WTC11 (cell line): ENCODE measurements at regions not wholly inside any gene's neighbourhood (a gene's known extent, or its start where the extent isn't known, plus 50 kb on each side); places are given as distances from the start of the nearest gene placed in this dataset.
A peak's percentile ranks its signal among the peaks of the same experiment; 100 is the strongest.
"Not testable (repeated sequence)": the region's sequence is repeated elsewhere in the genome, so short reads cannot be mapped to it uniquely, and the experiment has no call there.

Source experiments
- ATAC-seq: fragments of 200-7000 bp; cut with Tn5 transposase; 2 replicates; pipeline ENCODE4 v1.10.0; 2021; ENCODE audit warnings: mild to moderate bottlenecking, moderate library complexity
- CTCF ChIA-PET: fragments of 300-600 bp; sonication (Branson Sonifier 250); formaldehyde crosslinking; loops from one replicate; lab custom pipeline; 2021; ENCODE audit warnings: antibody characterized with exemption; lab: Charles Lee
- POLR2A ChIA-PET: fragments of 350-600 bp; sonication (Branson Sonifier 250); formaldehyde crosslinking; loops from one replicate; lab custom pipeline; 2021; ENCODE audit warnings: antibody characterized with exemption; lab: Charles Lee
- DNase-seq: peaks from one replicate; pipeline ENCODE4 v3.0.0; 2021; ENCODE audit warnings: low spot score
- H3K27ac Mint-ChIP-seq: 2 replicates; pipeline ENCODE4 v1.8.0; 2021; ENCODE audit warnings: mixed read lengths
- H3K27me3 Mint-ChIP-seq: 2 replicates; pipeline ENCODE4 v1.8.0; 2021; ENCODE audit warnings: low read depth, mild to moderate bottlenecking, moderate library complexity, mixed read lengths
- H3K36me3 Mint-ChIP-seq: 2 replicates; pipeline ENCODE4 v1.8.0; 2021; ENCODE audit warnings: mixed read lengths
- H3K4me1 Mint-ChIP-seq: 2 replicates; pipeline ENCODE4 v1.8.0; 2022; ENCODE audit warnings: mixed read lengths
- H3K4me3 Mint-ChIP-seq: 2 replicates; pipeline ENCODE4 v1.8.0; 2021; ENCODE audit warnings: mild to moderate bottlenecking, moderate library complexity, mixed read lengths
- H3K9me3 Mint-ChIP-seq: 2 replicates; pipeline ENCODE4 v1.8.0; 2021; ENCODE audit warnings: mixed read lengths
- ATF2 ChIP-seq: sonication (generic); formaldehyde crosslinking; IDR thresholded peaks from 2 replicates; pipeline ENCODE4 v1.8.1; 2022; ENCODE audit warnings: low read depth, missing genetic modification reagents, borderline replicate concordance
- E2F5 ChIP-seq: sonication (generic); formaldehyde crosslinking; IDR thresholded peaks from 2 replicates; pipeline ENCODE4 v1.8.1; 2022; ENCODE audit warnings: mild to moderate bottlenecking, moderate library complexity, missing genetic modification reagents
- ESRRA ChIP-seq: sonication (generic); formaldehyde crosslinking; IDR thresholded peaks from 2 replicates; pipeline ENCODE4 v1.8.1; 2022; ENCODE audit warnings: mild to moderate bottlenecking, missing genetic modification reagents, borderline replicate concordance
- FOXP1 ChIP-seq: sonication (generic); formaldehyde crosslinking; IDR thresholded peaks from 2 replicates; pipeline ENCODE4 v1.8.0; 2022; ENCODE audit warnings: missing genetic modification reagents, mild to moderate bottlenecking, moderate library complexity, borderline replicate concordance
- KAT7 ChIP-seq: sonication (generic); formaldehyde crosslinking; IDR thresholded peaks from 2 replicates; pipeline ENCODE4 v1.8.1; 2023; ENCODE audit warnings: missing genetic modification reagents, mild to moderate bottlenecking, borderline replicate concordance
- NFE2L1 ChIP-seq: sonication (generic); formaldehyde crosslinking; IDR thresholded peaks from 2 replicates; pipeline ENCODE4 v1.8.1; 2023; ENCODE audit warnings: missing genetic modification reagents
- PRDM15 ChIP-seq: sonication (generic); formaldehyde crosslinking; IDR thresholded peaks from 2 replicates; pipeline ENCODE4 v1.8.0; 2022; ENCODE audit warnings: missing genetic modification reagents
- SMAD4 ChIP-seq: sonication (generic); formaldehyde crosslinking; IDR thresholded peaks from 2 replicates; pipeline ENCODE4 v1.8.0; 2022; ENCODE audit warnings: mild to moderate bottlenecking, missing genetic modification reagents
- ZBTB21 ChIP-seq: sonication (generic); formaldehyde crosslinking; IDR thresholded peaks from 2 replicates; pipeline ENCODE4 v1.8.1; 2023; ENCODE audit warnings: mild to moderate bottlenecking, missing genetic modification reagents, borderline replicate concordance
- ZNF317 ChIP-seq: sonication (generic); formaldehyde crosslinking; IDR thresholded peaks from 2 replicates; pipeline ENCODE4 v1.8.1; 2023; ENCODE audit warnings: low read depth, mild to moderate bottlenecking, moderate library complexity, missing genetic modification reagents, borderline replicate concordance
- ZSCAN18 ChIP-seq: fragments of 250-450 bp; sonication (Bioruptor Pico); IDR thresholded peaks from 2 replicates; pipeline ENCODE4 v2.1.2; 2022; ENCODE audit warnings: mild to moderate bottlenecking, moderate library complexity
- TF ChIP-seq, protein P1 (sequence below): sonication (generic); formaldehyde crosslinking; IDR thresholded peaks from 2 replicates; pipeline ENCODE4 v1.8.1; 2023; ENCODE audit warnings: mild to moderate bottlenecking, missing genetic modification reagents, moderate library complexity
- TF ChIP-seq, protein P2 (sequence below): sonication (generic); formaldehyde crosslinking; IDR thresholded peaks from 2 replicates; pipeline ENCODE4 v1.8.0; 2022; ENCODE audit warnings: mild to moderate bottlenecking, missing genetic modification reagents
- TF ChIP-seq, protein P3 (sequence below): sonication (generic); formaldehyde crosslinking; IDR thresholded peaks from 2 replicates; pipeline ENCODE4 v1.8.1; 2023; ENCODE audit warnings: mild to moderate bottlenecking, missing genetic modification reagents, moderate library complexity

- peak overlapping the region; percentile 26; the same call in 1 of the 2 replicates for H3K4me3 Mint-ChIP-seq
- H3K36me3 Mint-ChIP-seq, H3K27me3 Mint-ChIP-seq, ATAC-seq: not testable (repeated sequence)
- ChIA-PET POLR2A (interaction anchor here (1.6 kb wide), 1 partner anchor 221 kb away, joined by 4 read pairs; the partner anchor contains the start of gene IVNS1ABP), CTCF (interaction anchor here (0.6 to 1.0 kb wide), 2 partner anchors 118 to 1146 kb away, joined by 3 read pairs; no protein-coding TSS in a partner anchor)
- peaks cover 55% of the 10 kb centered on the region for H3K4me1 Mint-ChIP-seq
- peaks cover 13% of the 10 kb centered on the region; the same call in 1 of the 2 replicates for H3K9me3 Mint-ChIP-seq
- peak overlapping the region; percentile 89 for H3K27ac Mint-ChIP-seq
- peak; percentile 30 for DNase-seq
Observed at GRCh38 chr1:185538309-185538898, 195.8 kb upstream of the HMCN1 start.

GRCh38 chr1:185537596-185537995, 196.6 kb upstream of the HMCN1 start:
- DNase-seq (no peak), ATAC-seq (peak; percentile 21; the same call in 1 of the 2 replicates)
- CTCF ChIA-PET, result interaction anchor here (0.6 to 1.7 kb wide), 2 partner anchors 58 to 1147 kb away, joined by 3 to 6 read pairs; no protein-coding TSS in a partner anchor
- POLR2A ChIA-PET, result interaction anchor here (1.6 kb wide), 1 partner anchor 221 kb away, joined by 4 read pairs; the partner anchor contains the start of gene IVNS1ABP
- Mint-ChIP-seq H3K27me3 (no peaks in the 10 kb centered on the region; the same call in 1 of the 2 replicates), H3K4me3 (no peak overlapping the region), H3K4me1 (peaks cover 54% of the 10 kb centered on the region), H3K27ac (peak overlapping the region; percentile 95), H3K36me3 (peaks cover 5% of the 10 kb centered on the region), H3K9me3 (peaks cover 13% of the 10 kb centered on the region; the same call in 1 of the 2 replicates)
- TF ChIP-seq, protein P1, sequence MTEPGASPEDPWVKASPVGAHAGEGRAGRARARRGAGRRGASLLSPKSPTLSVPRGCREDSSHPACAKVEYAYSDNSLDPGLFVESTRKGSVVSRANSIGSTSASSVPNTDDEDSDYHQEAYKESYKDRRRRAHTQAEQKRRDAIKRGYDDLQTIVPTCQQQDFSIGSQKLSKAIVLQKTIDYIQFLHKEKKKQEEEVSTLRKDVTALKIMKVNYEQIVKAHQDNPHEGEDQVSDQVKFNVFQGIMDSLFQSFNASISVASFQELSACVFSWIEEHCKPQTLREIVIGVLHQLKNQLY (CRISPR knock-in tag), result no peak
- no peak for TF ChIP-seq FOXP1
- no peak for TF ChIP-seq ATF2 (CRISPR knock-in tag)
- no peak for TF ChIP-seq ZBTB21 (CRISPR knock-in tag)
- TF ChIP-seq, protein P2, sequence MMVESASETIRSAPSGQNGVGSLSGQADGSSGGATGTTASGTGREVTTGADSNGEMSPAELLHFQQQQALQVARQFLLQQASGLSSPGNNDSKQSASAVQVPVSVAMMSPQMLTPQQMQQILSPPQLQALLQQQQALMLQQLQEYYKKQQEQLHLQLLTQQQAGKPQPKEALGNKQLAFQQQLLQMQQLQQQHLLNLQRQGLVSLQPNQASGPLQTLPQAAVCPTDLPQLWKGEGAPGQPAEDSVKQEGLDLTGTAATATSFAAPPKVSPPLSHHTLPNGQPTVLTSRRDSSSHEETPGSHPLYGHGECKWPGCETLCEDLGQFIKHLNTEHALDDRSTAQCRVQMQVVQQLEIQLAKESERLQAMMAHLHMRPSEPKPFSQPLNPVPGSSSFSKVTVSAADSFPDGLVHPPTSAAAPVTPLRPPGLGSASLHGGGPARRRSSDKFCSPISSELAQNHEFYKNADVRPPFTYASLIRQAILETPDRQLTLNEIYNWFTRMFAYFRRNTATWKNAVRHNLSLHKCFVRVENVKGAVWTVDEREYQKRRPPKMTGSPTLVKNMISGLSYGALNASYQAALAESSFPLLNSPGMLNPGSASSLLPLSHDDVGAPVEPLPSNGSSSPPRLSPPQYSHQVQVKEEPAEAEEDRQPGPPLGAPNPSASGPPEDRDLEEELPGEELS (CRISPR knock-in tag), result no peak
- no peak for TF ChIP-seq KAT7 (CRISPR knock-in tag)
- no peak for TF ChIP-seq ZNF317 (CRISPR knock-in tag)
- no peak for TF ChIP-seq NFE2L1
- TF ChIP-seq SMAD4 (CRISPR knock-in tag), result no peak
- TF ChIP-seq ESRRA (CRISPR knock-in tag), result no peak

GRCh38 chr1:185536165-185536920, 197.8 kb upstream of the HMCN1 start:
- H3K36me3 Mint-ChIP-seq, result peaks cover 5% of the 10 kb centered on the region
- peaks cover 56% of the 10 kb centered on the region for H3K4me1 Mint-ChIP-seq
- CTCF ChIA-PET, result interaction anchor here (1.7 kb wide), 1 partner anchor 59 kb away, joined by 6 read pairs; no protein-coding TSS in a partner anchor
- H3K27me3 Mint-ChIP-seq, result peaks cover 4% of the 10 kb centered on the region
- no peak overlapping the region for H3K27ac Mint-ChIP-seq
- H3K4me3 Mint-ChIP-seq, result no peak overlapping the region
- peaks cover 13% of the 10 kb centered on the region; the same call in 1 of the 2 replicates for H3K9me3 Mint-ChIP-seq
- DNase-seq (no peak), ATAC-seq (no peak)
- POLR2A ChIA-PET, result interaction anchor here (1.6 kb wide), 1 partner anchor 219 kb away, joined by 4 read pairs; the partner anchor contains the start of gene IVNS1ABP
- TF ChIP-seq, protein P3, sequence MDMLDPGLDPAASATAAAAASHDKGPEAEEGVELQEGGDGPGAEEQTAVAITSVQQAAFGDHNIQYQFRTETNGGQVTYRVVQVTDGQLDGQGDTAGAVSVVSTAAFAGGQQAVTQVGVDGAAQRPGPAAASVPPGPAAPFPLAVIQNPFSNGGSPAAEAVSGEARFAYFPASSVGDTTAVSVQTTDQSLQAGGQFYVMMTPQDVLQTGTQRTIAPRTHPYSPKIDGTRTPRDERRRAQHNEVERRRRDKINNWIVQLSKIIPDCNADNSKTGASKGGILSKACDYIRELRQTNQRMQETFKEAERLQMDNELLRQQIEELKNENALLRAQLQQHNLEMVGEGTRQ (CRISPR knock-in tag), result no peak
- TF ChIP-seq ZSCAN18 (CRISPR knock-in tag) (no peak), E2F5 (CRISPR knock-in tag) (no peak), PRDM15 (CRISPR knock-in tag) (no peak)
